Breast epithelium (tissue), 3 donors: ENCODE measurements at regions not wholly inside any gene's neighbourhood (a gene's known extent, or its start where the extent isn't known, plus 50 kb on each side); places are given as distances from the start of the nearest gene placed in this dataset.

Experiments
- POLR2A ChIP-seq: fragments of 450-650 bp; IDR thresholded peaks from one replicate; pipeline ENCODE4 v1.6.1; 2016; ENCODE audit warnings: antibody characterized with exemption, mild to moderate bottlenecking, moderate library complexity
- POLR2AphosphoS5 ChIP-seq, 3 donors: sonication (generic); formaldehyde crosslinking; IDR thresholded peaks; one replicate each; pipeline ENCODE4 v1.6.1; 2017; ENCODE audit warnings: antibody characterized with exemption in 3 of 3
- TF ChIP-seq, protein P1 (sequence below), 3 donors: fragments of 450-650 bp; IDR thresholded peaks; one replicate each; pipeline ENCODE4 v1.5.1; 2016 to 2017; ENCODE audit warnings: antibody characterized with exemption in 3 of 3, mild to moderate bottlenecking in 3 of 3, moderate library complexity in 3 of 3

DNA sequence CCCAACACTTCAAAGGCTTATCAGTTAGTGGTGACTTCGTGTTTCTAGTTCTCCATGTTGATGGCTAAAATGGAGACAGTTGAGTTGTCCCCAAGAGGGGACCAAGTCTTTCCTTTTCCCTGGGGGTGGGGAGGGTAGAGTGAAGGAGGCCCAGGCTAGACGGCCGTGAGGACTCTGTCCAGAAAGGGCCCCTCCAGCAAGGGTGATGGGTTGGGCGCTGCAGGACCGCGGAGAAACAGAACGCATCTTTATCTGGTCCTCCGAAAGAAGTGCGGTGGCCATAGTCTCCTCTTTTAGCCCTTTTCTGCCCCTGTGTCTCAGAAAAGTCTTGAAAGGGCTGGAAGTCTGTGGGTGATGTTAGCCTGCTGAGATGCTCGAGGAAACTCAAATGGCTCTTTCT lies 153.2 kb downstream of the GLI2 start:
- TF ChIP-seq, protein P1, sequence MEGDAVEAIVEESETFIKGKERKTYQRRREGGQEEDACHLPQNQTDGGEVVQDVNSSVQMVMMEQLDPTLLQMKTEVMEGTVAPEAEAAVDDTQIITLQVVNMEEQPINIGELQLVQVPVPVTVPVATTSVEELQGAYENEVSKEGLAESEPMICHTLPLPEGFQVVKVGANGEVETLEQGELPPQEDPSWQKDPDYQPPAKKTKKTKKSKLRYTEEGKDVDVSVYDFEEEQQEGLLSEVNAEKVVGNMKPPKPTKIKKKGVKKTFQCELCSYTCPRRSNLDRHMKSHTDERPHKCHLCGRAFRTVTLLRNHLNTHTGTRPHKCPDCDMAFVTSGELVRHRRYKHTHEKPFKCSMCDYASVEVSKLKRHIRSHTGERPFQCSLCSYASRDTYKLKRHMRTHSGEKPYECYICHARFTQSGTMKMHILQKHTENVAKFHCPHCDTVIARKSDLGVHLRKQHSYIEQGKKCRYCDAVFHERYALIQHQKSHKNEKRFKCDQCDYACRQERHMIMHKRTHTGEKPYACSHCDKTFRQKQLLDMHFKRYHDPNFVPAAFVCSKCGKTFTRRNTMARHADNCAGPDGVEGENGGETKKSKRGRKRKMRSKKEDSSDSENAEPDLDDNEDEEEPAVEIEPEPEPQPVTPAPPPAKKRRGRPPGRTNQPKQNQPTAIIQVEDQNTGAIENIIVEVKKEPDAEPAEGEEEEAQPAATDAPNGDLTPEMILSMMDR (IDR thresholded peaks at IDR 0.05) = no peak
- TF ChIP-seq POLR2AphosphoS5 (IDR thresholded peaks at IDR 0.05) (no peak), POLR2A (no peak)
